ENCODE measurements at regions not wholly inside any gene's neighbourhood (a gene's known extent, or its start where the extent isn't known, plus 50 kb on each side); places are given as distances from the start of the nearest gene placed in this dataset.

DNA sequence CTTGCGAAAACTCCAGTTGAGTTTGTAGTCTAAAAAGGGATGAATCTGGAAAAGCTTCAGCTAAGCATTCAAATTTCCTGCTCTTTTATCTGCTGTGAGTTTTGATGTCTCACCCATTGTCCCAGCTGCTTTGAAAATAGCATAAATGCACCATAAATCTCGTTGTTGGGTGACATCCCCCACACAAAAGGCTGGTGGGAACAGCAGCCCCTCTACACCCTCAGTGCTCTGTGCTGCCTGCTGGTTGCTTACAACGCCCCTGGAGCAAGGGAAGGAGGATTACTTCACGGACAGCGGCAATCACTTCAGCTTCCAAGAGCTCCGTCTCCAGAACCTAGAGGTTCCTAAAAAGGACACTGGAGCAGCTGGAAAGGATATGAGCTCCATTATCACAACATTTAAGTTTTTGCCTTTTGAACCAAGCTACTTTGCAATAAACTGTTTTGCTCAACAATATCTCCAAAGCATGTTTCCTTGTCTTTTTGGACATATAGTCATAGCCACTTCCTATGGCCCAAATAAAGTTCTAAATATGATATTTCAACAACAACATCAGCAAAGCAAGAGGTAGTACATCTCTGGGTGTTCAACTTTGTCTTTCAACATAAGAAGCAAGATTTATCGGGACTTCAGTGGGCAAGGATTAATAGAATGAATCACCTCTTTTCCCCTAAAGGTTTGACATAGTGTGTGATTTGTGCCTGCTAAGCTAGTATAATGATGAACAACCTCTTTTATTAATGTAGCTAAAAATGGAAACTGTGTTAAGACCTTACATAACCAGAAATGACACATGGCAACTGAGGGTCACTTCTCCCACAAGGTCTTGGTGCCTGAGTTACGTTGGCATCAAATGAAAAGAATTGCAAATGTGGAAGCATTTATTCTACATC, 413.5 kb downstream of the TXNL1 start:
- no peak for DNase-seq (ENCODE audit: low read depth, low spot score)

DNA sequence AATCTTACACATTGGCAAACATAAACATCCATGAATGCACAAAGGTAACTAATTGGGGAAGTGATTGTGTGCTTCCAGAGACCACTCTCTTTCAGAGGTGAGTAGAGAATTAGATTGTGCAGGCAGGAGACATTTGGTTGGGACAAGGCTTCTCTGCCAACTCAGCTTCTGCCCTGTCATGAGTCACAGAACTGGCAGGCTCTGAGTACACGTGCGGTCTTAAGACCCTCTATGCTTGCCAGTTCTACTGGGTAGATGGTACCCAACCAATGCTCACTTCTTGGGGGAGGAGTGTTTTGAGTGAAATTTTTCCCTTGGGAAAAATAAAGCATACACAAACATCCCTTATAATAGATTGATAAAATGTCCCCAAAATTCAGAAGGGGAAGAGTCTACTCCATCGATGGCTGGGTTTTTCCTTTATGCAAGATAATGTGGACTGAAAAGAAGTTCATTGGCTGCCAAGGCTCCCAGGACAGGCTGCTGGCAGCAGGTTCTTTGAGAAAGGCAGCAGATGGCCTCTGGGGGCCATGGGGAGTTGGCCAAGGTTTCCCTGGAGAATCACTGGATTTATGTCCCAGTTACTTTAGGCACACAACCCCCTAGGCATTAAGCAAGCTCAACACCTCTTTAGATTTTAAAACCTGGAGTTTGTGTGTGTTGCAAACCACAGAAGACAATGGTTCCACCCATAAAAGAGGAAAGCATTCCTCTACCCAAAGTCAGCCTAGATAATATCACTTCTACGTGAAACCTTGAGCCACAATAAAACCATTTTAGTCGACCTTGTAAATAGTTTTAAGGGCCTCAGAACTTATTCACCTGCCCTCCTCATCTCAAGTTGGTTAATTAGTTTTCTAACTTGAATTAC, 417.0 kb downstream of the TXNL1 start:
- no peak for DNase-seq (ENCODE audit: low read depth, low spot score)

DNA sequence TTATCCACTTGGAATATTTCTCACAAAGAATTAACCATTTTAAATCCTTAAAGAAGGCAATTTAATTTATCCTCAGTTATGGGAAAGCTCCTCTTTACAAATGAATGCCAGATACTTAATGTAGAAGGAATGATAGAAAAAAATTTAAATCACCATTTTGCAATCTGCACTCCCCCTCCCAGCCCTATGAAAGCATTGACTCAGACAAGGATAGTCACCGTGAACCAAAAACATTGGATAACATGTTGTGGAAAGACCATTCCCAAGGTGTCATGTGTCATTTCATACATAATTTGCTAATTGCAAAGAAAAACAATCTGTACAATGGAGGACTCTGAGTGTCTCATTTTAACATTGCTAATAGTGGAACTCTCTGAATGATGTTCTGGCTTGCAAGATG, 421.0 kb downstream of the TXNL1 start:
- no peak for DNase-seq (ENCODE audit: low read depth, low spot score)

DNA sequence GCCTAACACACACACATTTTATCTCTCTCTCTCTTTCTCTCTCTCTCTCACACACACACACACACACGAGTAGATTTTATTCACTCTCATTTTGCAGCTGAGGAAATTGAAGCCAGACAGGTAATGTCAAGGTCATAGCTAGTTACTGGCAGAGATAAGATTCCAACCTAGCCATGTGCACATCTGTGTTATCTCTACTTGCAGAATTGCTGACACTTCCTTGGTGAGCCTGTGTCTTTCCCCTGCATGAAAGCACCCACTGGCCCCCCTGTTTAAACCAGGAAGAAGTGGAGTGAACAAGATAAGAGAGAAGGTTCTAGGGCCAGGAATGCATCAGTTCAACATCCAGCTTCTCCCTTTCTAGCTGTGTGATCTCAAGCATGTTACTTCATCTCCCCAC, 423.7 kb downstream of the TXNL1 start:
- no peak for DNase-seq (ENCODE audit: low read depth, low spot score)

DNA sequence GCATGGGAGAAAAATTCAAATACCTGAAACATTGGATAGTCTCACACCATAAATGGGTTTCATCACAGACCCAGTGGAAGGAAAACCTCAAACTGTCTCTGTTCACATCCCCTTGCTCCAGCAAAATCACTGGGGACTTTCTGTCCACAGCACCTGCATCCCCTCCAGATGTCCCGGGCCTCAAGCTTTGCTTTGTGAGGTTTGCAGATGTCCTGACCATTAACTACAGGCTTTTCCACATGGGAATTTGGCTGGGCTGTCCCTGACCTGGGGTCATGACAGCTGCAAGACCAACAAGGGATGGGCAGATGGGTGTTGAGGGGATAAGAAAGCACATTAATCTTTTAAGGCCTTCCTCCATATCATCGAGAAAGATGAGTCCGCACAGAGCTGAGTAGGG, 427.9 kb downstream of the TXNL1 start:
- DNase-seq (ENCODE audit: low read depth, low spot score): no peak

DNA sequence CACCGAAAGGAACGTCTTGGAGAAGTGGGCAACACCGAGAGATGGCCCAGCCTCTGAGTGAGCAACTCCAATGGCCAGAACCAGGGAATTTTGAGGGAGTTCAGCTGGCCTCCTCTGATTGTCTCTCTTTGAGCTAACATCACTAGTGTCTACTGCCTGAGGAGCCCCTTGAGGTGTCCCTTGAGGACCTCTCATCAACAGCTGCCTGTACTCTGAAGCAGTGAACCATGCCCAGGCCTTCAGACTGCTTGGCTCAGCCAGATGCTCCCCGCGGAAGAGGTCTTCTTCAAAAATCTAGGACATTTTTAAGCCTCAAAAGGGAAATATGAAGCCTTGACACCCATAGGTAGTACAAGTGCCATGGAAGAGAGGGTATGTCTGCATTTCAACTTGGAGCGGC, 430.4 kb downstream of the TXNL1 start:
- no peak for DNase-seq (ENCODE audit: low read depth, low spot score)

DNA sequence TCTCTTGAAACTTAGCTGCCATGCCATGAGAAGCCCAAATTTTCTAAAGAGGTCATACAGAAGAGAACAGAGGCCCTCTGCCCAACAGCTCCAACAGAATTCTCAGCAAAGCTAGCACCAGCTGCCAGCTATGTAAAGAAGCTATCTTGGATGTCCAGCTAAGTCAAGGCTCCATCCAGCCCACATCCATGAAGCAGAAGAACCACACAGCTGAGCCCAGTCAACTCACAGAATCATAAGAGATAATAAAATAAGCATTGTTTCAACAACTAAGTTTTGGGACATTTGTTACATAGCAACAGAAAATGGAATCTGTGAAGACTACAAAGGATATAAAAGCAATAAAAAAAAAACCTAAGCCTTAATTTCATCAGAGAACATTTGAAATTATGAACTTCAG, 434.3 kb downstream of the TXNL1 start:
- DNase-seq (ENCODE audit: low read depth, low spot score): no peak

DNA sequence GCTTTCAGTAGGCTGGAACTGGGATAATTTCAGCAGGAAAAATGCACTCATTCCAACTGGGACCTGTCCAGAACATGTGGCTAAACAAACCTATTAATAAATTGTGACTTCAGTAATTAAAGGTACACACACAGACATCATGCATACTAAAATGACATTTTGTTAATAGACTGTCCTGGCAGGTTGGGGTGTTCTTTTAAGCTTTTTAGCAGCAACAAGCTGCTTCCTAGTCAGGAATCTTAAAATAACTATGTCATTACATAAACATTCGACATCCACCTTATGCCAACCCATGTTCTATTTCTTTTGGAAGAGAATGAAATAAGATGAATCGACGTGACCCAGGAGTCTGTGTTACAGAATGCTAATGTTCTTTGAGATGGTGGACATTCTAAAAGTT, 435.7 kb downstream of the TXNL1 start:
- no peak for DNase-seq (ENCODE audit: low read depth, low spot score)

DNA sequence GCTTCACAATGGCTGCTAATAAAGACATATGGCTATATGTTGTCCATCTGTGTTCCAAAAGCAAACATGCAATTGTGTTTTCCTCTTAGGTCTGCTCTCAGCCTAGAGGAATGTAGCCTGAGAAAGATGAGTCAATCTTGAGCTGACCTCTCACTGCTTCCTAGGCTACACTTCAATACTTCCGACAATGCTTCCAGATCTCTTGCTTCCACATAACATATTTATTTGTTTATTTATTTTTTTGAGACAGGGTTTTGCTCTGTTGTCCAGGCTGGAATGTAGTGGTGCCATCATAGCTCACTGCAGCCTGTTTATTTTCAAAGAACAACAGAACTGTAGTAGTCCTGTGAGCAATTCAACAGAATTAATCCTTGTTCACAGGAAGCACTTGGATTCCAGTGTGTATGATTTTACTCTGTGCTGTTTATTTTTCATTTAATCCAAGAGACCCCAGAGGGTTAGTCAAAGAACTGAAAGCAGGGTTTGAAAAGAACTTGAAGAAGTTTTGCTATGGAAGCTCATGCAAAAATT, 437.9 kb downstream of the TXNL1 start:
- DNase-seq (ENCODE audit: low read depth, low spot score): no peak

DNA sequence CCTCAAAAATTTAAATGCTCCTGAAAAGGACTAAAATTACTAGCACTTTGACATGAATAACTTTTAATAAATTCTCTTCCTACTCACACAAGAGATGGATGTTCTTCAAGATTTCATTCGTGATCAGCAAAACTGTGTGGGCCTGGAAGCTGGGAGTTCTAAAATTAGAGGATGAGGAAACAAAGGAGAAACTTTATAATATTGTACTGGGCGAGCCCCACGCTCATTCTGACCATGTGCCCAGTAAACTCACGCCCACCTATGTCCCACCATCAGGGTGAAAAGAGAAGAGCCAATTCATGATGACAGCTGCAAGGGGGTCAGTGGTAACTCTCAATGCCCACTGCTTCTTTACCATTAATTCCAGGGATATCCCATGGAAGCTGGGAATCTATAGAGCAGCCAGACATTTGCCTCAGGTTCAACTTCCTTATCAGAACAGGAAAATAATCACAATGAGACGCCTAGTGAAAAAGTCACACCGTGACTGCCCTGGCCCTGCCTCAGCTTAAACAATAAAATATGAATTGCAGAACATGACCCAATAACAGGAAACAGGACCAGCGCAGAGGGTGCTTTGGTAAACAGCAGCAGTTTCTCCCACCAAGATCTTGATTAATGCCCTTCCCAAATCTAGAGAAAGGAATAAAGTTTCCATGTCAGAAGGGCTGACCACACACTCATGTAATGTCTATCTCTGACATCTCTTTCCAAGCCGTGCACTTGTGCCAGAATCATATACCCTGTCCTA, 438.6 kb downstream of the TXNL1 start:
- DNase-seq (ENCODE audit: low read depth, low spot score): no peak

DNA sequence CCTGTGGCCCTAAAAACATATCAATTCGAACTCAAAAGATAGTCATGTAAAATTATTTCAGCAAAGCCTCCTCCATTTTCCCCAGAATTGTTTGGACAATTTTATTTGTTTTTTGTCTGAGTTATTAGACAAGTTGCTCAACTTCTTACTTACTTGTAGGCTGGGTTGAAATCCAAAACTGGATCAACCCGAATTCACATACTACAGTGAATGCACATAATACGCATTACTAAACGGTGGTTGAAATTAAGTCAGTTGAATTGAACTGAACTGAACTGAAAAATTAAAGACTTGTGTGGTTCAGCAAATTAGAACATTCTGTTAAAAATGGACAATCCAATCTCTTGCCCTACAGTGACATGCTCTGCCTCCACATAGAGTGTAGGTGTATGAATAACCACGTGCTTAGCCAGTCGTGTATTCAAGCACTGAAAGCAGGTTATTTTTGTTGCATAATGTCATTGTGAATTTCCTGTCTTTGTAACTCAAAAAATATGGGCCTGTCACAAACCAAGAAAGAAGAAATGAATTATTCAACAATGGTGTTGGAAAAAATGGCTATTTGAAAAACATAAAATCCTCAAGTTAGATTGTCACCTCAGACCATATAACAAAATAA, 441.0 kb downstream of the TXNL1 start:
- DNase-seq (ENCODE audit: low read depth, low spot score): no peak

DNA sequence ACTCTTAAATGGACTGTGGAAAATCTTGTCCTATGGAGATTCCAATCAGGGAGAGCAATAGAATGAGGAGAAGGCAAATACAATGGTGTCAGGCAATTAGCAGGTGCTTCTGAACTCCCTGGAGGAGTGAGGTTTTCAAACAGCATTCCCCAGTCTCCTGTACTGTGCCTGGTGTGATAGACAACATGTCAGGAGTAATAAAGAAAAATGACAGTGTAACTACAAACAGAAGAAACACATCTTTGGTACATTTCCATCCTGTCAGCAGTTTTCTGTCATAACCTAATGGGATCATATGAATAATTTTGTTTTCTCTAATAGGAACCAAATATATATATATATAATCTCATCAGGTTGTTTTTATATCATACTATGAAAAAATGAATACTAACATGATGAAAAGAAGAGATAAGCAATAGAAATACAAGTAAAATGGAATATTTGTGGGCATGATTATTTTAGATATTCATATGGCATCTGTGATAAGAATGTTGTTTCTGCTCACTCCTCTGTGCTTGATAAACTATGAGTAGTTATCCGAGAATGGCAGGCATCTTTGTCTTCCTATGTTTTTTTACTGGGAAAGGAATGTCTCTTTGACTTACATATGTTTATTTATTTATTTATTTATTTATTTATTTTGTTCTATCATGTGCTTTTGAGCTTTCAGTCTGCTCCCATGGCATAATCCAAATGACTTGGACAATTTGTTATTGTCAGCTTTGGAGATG, 441.7 kb downstream of the TXNL1 start:
- no peak for DNase-seq (ENCODE audit: low read depth, low spot score)

DNA sequence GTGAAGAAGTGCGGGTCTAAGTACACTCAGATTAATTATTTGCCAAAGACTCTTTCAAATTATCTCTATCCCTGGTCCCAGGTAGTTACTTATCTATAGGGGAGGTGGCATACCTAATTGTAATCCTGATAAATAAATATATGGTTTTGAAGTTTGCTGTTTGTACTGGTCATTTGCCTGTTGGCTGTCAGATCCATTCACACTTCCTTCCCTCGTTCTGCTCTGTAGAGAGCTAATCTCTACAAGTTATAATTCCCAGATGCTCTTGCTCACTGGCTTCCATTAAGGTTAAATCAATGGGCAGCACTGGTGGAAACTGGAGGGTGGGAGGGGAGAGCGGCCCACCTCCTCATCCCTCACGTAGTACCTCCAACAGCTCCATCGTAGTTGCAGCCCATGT, 447.1 kb downstream of the TXNL1 start:
- no peak for DNase-seq (ENCODE audit: low read depth, low spot score)

DNA sequence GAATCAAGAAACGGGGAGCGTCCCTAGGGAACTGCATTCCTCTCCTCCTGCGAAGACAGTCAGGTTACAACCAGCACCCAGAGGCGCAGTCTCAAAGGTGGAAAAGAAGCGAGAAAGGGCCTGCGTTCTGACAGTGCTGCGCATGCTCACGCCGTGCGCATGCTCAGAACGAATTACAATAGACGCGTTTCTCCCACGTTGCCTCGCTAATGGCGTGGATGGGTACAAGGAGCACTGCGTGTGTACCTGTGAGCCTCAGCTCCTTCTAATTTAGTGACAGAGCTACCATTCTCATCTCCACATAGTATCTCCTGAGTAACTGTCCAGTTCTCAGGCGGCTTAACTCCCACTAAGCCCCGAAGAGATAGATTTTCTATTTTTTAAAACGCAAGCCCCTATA, 448.8 kb downstream of the TXNL1 start:
- DNase-seq (ENCODE audit: low read depth, low spot score): no peak

DNA sequence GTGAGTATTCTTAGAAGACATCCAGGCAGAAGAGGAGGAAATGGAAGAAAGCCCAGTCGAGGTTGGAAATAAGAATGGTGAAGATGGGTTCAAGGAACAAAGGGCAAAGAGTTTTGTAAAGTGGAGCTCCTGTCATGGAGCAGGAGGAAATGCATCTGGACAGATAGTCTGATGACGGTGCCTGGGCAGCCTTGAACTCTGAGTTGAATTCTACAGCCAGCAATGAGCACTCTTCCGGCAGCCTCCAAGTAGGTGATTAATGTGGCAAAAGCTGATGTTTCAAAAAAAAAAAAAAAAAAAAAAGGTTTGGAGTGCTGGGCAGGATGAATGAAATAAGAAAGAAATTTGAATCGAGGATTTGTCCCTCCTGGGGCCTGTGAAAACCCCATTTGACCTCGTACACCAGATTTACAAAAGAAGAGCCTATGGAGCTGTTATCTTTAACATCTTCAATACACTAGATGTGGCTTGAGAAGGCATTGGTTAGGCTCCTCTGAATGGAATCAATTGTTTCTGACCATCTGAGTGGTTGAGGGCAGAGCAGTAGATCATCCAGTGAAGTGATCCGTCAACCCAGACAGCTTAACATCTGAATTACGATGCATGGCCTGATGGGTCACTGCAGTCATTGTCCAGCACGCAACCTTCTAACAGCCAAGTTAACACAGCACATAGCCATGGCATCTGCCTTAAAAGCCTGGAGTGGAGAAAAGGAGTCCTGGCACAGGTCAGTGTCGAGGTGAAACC, 449.7 kb downstream of the TXNL1 start:
- no peak for DNase-seq (ENCODE audit: low read depth, low spot score)

DNA sequence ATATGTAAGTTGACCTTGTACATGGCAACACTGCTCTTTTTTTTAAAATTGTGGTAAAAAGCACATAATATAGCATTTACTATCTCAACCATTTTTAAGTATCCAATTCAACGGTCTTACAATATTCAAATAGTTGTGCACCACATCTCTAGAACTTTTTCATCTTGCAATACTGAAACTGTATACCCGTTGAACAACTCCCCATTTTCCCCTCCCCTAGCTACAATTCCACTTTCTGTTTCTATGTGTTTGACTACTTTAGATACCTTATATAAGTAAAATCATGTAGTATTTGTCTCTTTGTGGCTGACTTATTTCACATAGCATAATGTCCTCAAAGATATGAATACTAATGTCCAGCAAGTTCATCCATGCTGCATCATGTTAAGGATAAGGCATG, 452.1 kb downstream of the TXNL1 start:
- DNase-seq (ENCODE audit: low read depth, low spot score): no peak

DNA sequence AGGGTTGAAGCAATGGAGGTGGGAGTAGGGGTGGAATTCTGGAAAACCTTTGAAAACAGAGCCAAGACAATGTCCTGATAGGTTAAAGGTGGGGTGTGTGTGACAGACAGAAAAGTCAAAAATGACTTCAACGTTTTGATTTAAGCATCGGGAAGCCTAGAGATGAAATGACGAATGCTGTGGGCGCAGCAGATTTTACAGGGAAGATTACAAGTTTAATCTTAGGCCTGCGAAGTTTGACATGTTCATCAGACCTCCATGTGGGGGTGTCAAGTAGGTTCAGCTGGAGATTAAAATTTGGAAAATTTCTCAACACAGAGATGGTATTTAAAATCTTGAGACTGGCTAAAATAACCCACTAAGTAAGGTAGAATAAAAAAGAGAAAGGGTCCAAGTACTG, 453.3 kb downstream of the TXNL1 start:
- DNase-seq (ENCODE audit: low read depth, low spot score): no peak

DNA sequence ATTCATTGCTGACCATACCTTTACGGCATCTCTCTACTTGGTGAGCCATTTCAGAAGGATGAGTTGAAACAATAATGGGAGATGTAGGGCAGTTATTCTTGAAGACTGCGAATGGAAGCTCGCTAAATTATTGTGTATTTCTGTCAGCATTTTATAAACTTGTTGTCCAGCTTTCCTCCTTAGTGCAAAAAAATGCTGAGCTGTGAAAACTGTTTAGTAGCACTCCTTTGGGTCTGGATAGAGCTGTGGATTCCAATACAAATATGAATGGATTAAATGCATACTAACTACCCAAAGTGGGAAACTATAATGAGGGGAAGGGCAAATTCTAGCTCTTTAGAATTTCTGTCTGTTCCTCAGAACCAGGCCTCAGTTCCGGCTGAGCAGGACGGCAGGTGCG, 461.6 kb downstream of the TXNL1 start:
- no peak for DNase-seq (ENCODE audit: low read depth, low spot score)

DNA sequence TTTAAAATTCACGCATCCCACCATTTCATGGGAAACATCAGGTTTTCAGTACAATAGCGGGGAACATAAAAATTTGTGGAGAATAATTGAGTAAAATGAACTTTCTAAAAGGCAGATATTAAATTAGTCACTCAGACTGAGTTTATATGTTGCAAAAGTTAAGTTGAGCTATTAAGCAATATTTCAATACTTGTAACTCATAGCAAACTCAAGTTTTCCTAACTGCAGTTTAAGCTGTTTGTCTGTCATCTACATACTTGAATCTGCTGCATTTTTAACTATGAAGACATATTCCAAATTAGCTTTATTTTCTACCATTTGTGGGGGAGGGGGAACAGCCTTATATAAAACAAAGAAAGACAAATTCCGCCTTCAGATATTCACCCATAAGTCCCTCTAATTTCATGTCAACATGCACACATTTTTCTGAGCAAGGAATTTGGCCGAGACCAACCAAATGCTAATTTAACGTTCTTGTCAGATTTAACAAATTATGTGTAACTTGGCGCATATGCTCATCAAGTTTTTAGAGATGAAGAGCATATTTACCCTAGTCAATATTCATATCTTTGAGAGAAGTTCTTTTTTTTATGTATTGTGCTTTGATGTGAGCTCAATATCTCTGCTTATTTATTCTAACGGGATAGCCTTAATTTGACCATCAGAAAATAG, 462.9 kb downstream of the TXNL1 start:
- no peak for DNase-seq (ENCODE audit: low read depth, low spot score)
